ENCODE measurements at regions not wholly inside any gene's neighbourhood (a gene's known extent, or its start where the extent isn't known, plus 50 kb on each side); places are given as distances from the start of the nearest gene placed in this dataset.

- Histone ChIP-seq H3K36me3 (ENCODE audit: control insufficient read depth in 2 of 4, insufficient read depth in 4 of 4, low read length in 3 of 4) (no peaks in the 10 kb centered on the region), H4K5ac (ENCODE audit: insufficient read length, low read depth, low read length) (no peak overlapping the region), H3K56ac (replicated peaks; ENCODE audit: insufficient read length, low read depth, low read length) (no peak overlapping the region), H2BK20ac (ENCODE audit: low read length) (no peak overlapping the region), H2BK120ac (replicated peaks; ENCODE audit: low read depth, low read length) (no peak overlapping the region), H4K8ac (ENCODE audit: extremely low read depth, insufficient read depth, low read length) (no peak overlapping the region), H3K18ac (ENCODE audit: extremely low read depth, low read length) (no peak overlapping the region), H3K4me1 (replicated peaks in 1 of 4; ENCODE audit: control insufficient read depth in 3 of 4, insufficient read depth in 4 of 4, low read length in 3 of 4) (no peaks in the 10 kb centered on the region), H3K4me2 (ENCODE audit: insufficient read depth in 1 of 2, low read depth in 2 of 2, low read length in 2 of 2) (no peak overlapping the region), H3K27ac (ENCODE audit: low read depth, low read length) (no peak overlapping the region), H2AFZ (ENCODE audit: low read length) (no peak overlapping the region), H3K9me3 (ENCODE audit: insufficient read depth in 2 of 2, low read depth in 1 of 2, low read length in 1 of 2) (peaks cover 4 to 5% of the 10 kb centered on the region in 2 experiments; a peak in 1 of 4 replicates), H3K79me1 (ENCODE audit: low read depth, low read length) (no peaks in the 10 kb centered on the region), H3K23ac (ENCODE audit: insufficient read length) (no peak overlapping the region), H3K14ac (ENCODE audit: insufficient read length) (no peak overlapping the region), H3K79me2 (ENCODE audit: control insufficient read depth in 1 of 2, insufficient read depth in 2 of 2, low read length in 2 of 2) (no peaks in the 10 kb centered on the region), H2AK5ac (ENCODE audit: low read depth, low read length) (no peak overlapping the region), H3K4ac (replicated peaks; ENCODE audit: insufficient read length, low read depth, low read length) (no peak overlapping the region), H2BK5ac (ENCODE audit: low read depth, low read length) (no peak overlapping the region), H2BK15ac (ENCODE audit: low read length) (no peak overlapping the region), H4K91ac (replicated peaks; ENCODE audit: insufficient read length, low read length) (no peak overlapping the region), H2BK12ac (ENCODE audit: low read depth, low read length) (no peak overlapping the region), H3K23me2 (ENCODE audit: low read depth, low read length) (no peaks in the 10 kb centered on the region), H3K4me3 (ENCODE audit: extremely low read depth in 1 of 4, insufficient read depth in 2 of 4, low read depth in 3 of 4, low read length in 4 of 4) (no peak overlapping the region), H3K9ac (replicated peaks in 1 of 4; ENCODE audit: extremely low read depth in 1 of 4, low read depth in 3 of 4, low read length in 3 of 4) (no peak overlapping the region), H4K20me1 (replicated peaks in 1 of 2; ENCODE audit: control insufficient read depth in 1 of 2, insufficient read depth in 2 of 2, low read length in 2 of 2) (no peaks in the 10 kb centered on the region), H3K27me3 (replicated peaks in 1 of 4; ENCODE audit: control insufficient read depth in 3 of 4, extremely low read depth in 1 of 4, insufficient read depth in 3 of 4, low read length in 3 of 4) (no peaks in the 10 kb centered on the region)
- no peak for TF ChIP-seq POU5F1 (IDR thresholded peaks at IDR 0.05; ENCODE audit: low read depth, low read length)
- no peak for TF ChIP-seq JUND (IDR thresholded peaks at IDR 0.05; ENCODE audit: low read length)
- TF ChIP-seq HDAC2 (IDR thresholded peaks at IDR 0.05; ENCODE audit: borderline replicate concordance in 1 of 2, low read depth in 2 of 2, low read length in 2 of 2): no peak
- no peak for TF ChIP-seq RXRA (IDR thresholded peaks at IDR 0.05; ENCODE audit: insufficient read depth, low read depth, low read length)
- TF ChIP-seq FOSL1 (IDR thresholded peaks at IDR 0.05; ENCODE audit: insufficient read depth, low read depth, low read length): no peak
- TF ChIP-seq BCL11A (IDR thresholded peaks at IDR 0.05; ENCODE audit: low read depth in 2 of 2, low read length in 2 of 2): no peak
- DNase-seq (ENCODE audit: low read depth in 1 of 2, low spot score in 2 of 2): no peak
- ChIA-PET POLR2A (ENCODE audit: partially characterized antibody) (no interaction called here), CTCF (ENCODE audit: partially characterized antibody) (no interaction called here)
- WGBS, 2 experiments (ENCODE audit: extremely low coverage in 1 of 2, insufficient coverage in 1 of 2, insufficient read length in 1 of 2, insufficient replicate concordance in 2 of 2, low coverage in 1 of 2, low lambda C conversion rate in 2 of 2, missing lambda C conversion rate in 1 of 2): 90% methylated on average over 2 of the region's 4 CpGs; no CpG with 5 or more reads in 1 of the 2 experiments
- no peak for FAIRE-seq
Observed at GRCh38 chrX:40960041-40960440, 125.2 kb upstream of the USP9X start.

Data from H1 (cell line).